OCI-LY1 (cell line): ENCODE measurements at regions not wholly inside any gene's neighbourhood (a gene's known extent, or its start where the extent isn't known, plus 50 kb on each side); places are given as distances from the start of the nearest gene placed in this dataset.
"Not testable (repeated sequence)": the region's sequence is repeated elsewhere in the genome, so short reads cannot be mapped to it uniquely, and the experiment has no call there.

ENCODE experiments used
- EZH2 ChIP-seq: fragments of 200-600 bp; sonication (generic), shearing (Covaris generic); IDR thresholded peaks from 2 replicates; pipeline ENCODE4 v1.8.0; 2017; ENCODE audit warnings: borderline replicate concordance, mixed run types, mild to moderate bottlenecking, antibody characterized with exemption, low read length, moderate library complexity, mixed read lengths
- TF ChIP-seq, protein P1 (sequence below): fragments of 200-600 bp; sonication (generic), shearing (Covaris generic); IDR thresholded peaks from 2 replicates; pipeline ENCODE4 v1.5.1; 2017; ENCODE audit warnings: mild to moderate bottlenecking, antibody characterized with exemption, low read length, moderate library complexity, mixed read lengths

- TF ChIP-seq, protein P1, sequence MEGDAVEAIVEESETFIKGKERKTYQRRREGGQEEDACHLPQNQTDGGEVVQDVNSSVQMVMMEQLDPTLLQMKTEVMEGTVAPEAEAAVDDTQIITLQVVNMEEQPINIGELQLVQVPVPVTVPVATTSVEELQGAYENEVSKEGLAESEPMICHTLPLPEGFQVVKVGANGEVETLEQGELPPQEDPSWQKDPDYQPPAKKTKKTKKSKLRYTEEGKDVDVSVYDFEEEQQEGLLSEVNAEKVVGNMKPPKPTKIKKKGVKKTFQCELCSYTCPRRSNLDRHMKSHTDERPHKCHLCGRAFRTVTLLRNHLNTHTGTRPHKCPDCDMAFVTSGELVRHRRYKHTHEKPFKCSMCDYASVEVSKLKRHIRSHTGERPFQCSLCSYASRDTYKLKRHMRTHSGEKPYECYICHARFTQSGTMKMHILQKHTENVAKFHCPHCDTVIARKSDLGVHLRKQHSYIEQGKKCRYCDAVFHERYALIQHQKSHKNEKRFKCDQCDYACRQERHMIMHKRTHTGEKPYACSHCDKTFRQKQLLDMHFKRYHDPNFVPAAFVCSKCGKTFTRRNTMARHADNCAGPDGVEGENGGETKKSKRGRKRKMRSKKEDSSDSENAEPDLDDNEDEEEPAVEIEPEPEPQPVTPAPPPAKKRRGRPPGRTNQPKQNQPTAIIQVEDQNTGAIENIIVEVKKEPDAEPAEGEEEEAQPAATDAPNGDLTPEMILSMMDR = not testable (repeated sequence)
- TF ChIP-seq EZH2 = not testable (repeated sequence)
Measured at GRCh38 chr4:133534224-133534623, 385.1 kb downstream of the PCDH10 start.
